HG03565 (cell line): ENCODE measurements at regions not wholly inside any gene's neighbourhood (a gene's known extent, or its start where the extent isn't known, plus 50 kb on each side); places are given as distances from the start of the nearest gene placed in this dataset.
"Not testable (repeated sequence)": the region's sequence is repeated elsewhere in the genome, so short reads cannot be mapped to it uniquely, and the experiment has no call there.

Experiments used
- ATAC-seq: cut with Tn5 transposase; IDR thresholded peaks from one replicate; pipeline ENCODE4 v1.9.1; 2021; ENCODE audit warnings: mild to moderate bottlenecking, moderate library complexity; ENCODE audit not compliant: unreplicated experiment

GRCh38 chr18:73563901-73564472, 583.6 kb downstream of the FBXO15 start:
- no peak for ATAC-seq

- no peak for ATAC-seq
Observed at GRCh38 chr18:73563345-73563744, 584.3 kb downstream of the FBXO15 start.

DNA sequence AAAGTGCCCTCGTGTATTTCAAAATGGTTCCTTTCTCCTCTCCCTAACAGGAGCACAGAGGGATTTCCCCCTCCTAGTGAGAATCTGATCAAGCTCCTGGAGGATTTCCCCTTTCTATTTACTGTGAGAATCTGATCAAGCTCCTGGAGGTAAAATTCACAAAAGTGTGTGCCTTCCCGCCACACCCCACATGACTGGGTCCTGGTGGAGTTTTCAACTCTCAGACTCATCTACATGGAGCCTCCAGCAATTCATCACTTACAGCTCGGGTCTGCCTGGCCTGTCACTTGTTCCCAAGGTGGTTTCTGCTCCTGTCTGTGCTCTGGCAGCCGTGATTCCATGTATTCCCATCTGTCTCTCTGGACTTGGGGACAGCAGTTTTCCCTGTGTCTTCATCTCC, 590.7 kb downstream of the FBXO15 start:
- ATAC-seq = no peak

- ATAC-seq = no peak
Observed at GRCh38 chr18:73552171-73552570, 595.5 kb downstream of the FBXO15 start.

DNA sequence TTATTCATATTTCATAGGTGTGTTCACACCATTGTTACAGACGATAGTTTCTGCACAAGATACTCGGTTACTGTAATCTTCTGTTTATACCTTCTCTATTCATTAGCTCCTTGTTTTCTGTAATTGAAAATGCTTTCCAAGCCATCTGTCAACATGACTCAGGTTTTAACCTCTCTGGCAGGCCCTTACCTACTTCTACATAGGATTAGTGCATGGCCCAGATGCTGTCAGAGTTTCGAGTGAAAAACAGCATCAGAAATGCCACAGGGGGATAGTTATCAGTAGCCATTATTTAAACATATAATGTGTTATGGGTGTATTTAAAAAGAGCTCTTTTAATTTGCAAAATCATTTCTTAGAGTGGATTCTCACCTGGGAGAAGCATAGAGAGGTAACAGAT, 596.4 kb downstream of the FBXO15 start:
- ATAC-seq = no peak

GRCh38 chr18:73549236-73549635, 598.4 kb downstream of the FBXO15 start:
- ATAC-seq = no peak

DNA sequence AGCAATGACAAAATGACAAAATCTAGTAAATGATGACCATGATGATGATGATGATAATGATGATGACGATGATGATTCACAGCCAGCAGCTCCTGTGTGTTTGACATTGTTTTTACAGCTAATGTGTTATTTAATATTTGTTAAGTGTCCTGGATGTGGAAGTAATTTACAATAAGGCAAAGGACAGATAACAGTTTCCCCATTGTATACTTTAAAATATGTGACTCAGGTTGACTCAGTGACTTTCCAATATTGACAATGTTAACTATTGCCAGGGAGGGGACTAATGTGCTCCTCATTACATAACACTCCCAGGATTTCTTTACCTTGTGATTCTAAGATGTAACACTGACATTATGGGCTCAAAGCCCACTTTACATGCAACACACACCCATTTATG, 602.2 kb downstream of the FBXO15 start:
- no peak for ATAC-seq

GRCh38 chr18:73544617-73545016, 603.0 kb downstream of the FBXO15 start:
- no peak for ATAC-seq

DNA sequence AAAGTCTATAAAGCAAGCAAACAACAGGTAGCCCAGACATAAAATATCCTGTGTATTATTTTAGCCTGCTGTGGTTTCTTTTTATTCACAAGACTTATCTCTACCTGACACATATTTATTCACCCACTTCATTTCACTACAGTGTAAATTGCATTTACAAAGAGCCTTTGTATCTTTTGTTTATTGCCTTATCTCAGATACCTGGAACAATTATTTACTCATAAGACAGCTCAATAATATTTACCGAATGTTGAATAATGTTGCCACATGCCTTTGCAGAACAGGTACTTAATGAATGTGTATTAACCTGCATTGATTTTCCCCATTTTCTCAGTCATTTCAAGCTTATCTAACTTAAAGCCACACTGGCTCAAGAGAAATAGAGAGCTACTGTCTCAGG, 603.6 kb downstream of the FBXO15 start:
- no peak for ATAC-seq

GRCh38 chr18:73535990-73536389, 611.6 kb downstream of the FBXO15 start:
- ATAC-seq = no peak

DNA sequence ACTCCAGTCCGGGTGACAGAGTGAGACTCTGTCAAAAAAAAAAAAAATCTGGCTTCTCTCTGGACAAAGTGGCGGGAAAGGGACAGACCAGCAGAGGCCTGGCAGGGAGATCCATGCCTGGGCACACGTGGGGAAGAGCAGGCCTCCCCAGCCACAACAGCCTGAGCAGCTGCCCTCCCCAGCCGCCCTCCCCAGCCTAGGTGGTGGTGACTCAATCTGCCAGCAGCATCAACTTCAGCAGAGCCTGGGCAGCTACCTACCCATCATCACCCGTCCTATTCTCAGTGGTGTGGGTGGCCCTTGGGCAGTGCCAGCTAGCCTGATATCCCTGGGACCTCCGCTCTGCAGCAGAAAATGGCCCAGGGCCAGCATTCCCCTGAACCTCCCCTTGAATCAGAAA, 612.4 kb downstream of the FBXO15 start:
- ATAC-seq = no peak

GRCh38 chr18:73531601-73532000, 616.0 kb downstream of the FBXO15 start:
- no peak for ATAC-seq

DNA sequence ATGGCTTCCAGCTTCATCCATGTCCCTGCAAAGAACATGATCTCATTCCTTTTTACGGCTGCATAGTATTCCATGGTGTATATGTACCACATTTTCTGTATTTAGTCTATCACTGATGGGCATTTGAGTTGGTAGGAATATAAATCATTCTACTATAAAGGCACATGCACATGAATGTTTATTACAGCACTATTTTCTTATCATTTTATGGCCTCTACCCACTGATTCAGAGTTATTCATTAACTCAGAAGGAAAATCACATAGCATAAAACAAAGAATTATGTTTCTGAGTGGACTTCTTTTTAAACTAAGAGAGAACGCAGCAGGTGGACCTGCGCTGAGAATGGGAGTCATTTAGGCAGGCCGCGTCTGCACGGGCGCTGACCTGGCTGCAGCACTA, 619.6 kb downstream of the FBXO15 start:
- ATAC-seq = no peak

- no peak for ATAC-seq
Observed at GRCh38 chr18:73520229-73520628, 627.4 kb downstream of the FBXO15 start.

DNA sequence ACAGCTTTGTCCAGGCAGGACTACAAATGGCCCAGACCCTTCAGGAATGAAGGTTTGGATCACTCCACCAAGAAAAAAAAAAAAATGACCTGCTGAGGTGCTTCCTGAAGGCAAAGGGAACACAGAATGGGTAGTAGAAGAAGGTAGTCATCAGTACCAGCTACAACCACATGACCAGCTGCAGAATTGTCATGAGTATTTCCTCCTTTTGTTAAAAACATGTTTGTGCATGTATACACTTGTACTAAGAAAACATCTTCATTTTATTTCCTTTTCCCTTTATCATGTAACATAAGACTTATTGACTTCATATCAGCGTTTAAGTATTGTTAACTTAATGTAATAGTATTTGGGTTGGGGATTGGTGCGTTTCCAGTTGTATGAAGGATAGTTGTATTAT, 631.6 kb downstream of the FBXO15 start:
- ATAC-seq = not testable (repeated sequence)

- no peak for ATAC-seq
Observed at GRCh38 chr18:73514449-73514848, 633.2 kb downstream of the FBXO15 start.

- no peak for ATAC-seq
Observed at GRCh38 chr18:73511771-73512503, 635.7 kb downstream of the FBXO15 start.

GRCh38 chr18:73509460-73509859, 638.2 kb downstream of the FBXO15 start:
- no peak for ATAC-seq

DNA sequence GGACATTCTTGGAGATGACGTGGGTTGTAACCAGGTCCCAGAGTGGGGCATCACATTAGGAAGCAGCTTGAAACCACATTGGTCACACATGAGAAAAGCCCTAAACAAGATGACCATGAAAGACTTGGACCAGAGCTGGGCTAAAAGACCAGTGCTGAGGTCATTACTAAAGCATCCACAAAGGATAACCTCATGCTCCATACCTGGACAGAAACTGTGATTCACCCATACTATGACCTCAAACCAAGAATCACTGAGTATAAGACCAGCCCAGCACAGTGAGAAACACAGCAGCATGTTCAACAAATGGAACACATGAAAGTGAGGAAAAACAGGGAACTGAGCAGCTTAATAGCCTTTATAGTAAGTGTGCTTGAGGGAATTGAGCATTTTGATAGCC, 635.5 kb upstream of the NETO1 start:
- ATAC-seq = no peak

- ATAC-seq = no peak
Observed at GRCh38 chr18:73487966-73488365, 620.2 kb upstream of the NETO1 start.

DNA sequence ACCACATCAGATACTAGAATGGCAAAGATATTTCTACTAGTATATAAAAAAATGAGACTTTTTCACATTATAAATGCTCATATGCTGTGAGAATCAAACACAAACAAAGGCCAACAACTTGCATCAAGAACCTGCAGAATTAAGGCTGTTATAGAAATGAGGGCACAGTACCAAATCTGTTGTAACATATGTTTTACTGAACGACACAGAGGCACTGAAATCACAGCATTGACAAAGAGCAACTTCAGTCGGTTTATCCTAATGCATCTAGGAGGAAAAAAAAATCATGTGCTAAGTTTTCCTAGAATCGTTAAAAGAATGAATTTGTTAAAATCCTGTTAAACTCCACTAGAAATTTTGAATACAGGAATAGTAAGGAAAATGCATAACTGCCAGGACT, 617.4 kb upstream of the NETO1 start:
- no peak for ATAC-seq

GRCh38 chr18:73482901-73483300, 615.1 kb upstream of the NETO1 start:
- ATAC-seq = no peak

DNA sequence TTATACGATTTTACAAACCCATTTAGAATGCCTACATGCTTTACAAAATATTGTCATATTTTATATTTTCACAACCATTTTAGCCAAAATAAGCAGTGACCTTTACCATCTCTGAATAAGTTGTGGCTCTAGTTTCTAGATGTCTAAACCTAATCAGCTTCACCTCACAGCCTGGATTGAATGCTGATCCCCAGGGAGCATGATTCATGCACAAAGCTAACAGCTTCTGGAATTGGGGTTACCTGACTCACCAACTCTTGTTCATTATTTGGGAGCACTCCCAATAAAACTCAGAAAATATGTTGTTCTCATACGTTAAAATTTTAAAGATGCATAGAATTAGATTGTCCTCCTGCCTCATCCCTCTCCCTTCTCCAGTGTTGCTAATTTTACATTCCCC, 611.7 kb upstream of the NETO1 start:
- ATAC-seq = no peak
